GM23338 (cell line): ENCODE measurements at regions not wholly inside any gene's neighbourhood (a gene's known extent, or its start where the extent isn't known, plus 50 kb on each side); places are given as distances from the start of the nearest gene placed in this dataset.

Experiments used
- CREB1 ChIP-seq: fragments of 250-450 bp; sonication (Bioruptor Pico); IDR thresholded peaks from 2 replicates; pipeline ENCODE4 v1.5.0; 2020; ENCODE audit warnings: low read depth, mild to moderate bottlenecking, moderate library complexity
- EZH2 ChIP-seq: fragments of 200-600 bp; sonication (generic); IDR thresholded peaks from one replicate; pipeline ENCODE4 v1.8.0; 2017; ENCODE audit warnings: antibody characterized with exemption, mild to moderate bottlenecking, low read depth; ENCODE audit not compliant: unreplicated experiment
- EZH2phosphoT487 ChIP-seq: fragments of 200-600 bp; sonication (generic); IDR thresholded peaks from one replicate; pipeline ENCODE4 v1.8.1; 2018; ENCODE audit warnings: antibody characterized with exemption; ENCODE audit not compliant: unreplicated experiment
- JUNB ChIP-seq: IDR thresholded peaks from one replicate; pipeline ENCODE4 v1.6.1; 2016; ENCODE audit warnings: antibody characterized with exemption; ENCODE audit not compliant: unreplicated experiment
- NANOG ChIP-seq: IDR thresholded peaks from 2 replicates; pipeline ENCODE4 v1.6.1; 2016; ENCODE audit warnings: antibody characterized with exemption, borderline replicate concordance
- POLR2AphosphoS5 ChIP-seq: IDR thresholded peaks from 2 replicates; pipeline ENCODE4 v1.6.1; 2016; ENCODE audit warnings: antibody characterized with exemption, low read depth
- STAT1 ChIP-seq: IDR thresholded peaks from one replicate; pipeline ENCODE4 v1.6.1; 2016; ENCODE audit warnings: antibody characterized with exemption; ENCODE audit not compliant: unreplicated experiment
- ZNF114 ChIP-seq: fragments of 250-450 bp; sonication (Bioruptor Pico); IDR thresholded peaks from 2 replicates; pipeline ENCODE4 v1.5.0; 2020; ENCODE audit warnings: mild to moderate bottlenecking, moderate library complexity
- ZNF331 ChIP-seq: fragments of 250-450 bp; sonication (Bioruptor Pico); IDR thresholded peaks from 2 replicates; pipeline ENCODE4 v1.5.0; 2020; ENCODE audit warnings: low read depth, mild to moderate bottlenecking, moderate library complexity
- TF ChIP-seq, protein P1 (sequence below), 2 experiments: fragments of 200-600 bp in 1 of 2; sonication (generic) in 1 of 2; conservative IDR thresholded peaks; 2 replicates each; pipeline versions ENCODE4 v1.5.1 to v1.6.1; 2016 to 2017; ENCODE audit warnings: antibody characterized with exemption in 2 of 2, low read depth in 2 of 2, mild to moderate bottlenecking in 2 of 2, moderate library complexity in 1 of 2
- TF ChIP-seq, protein P2 (sequence below): IDR thresholded peaks from 2 replicates; pipeline ENCODE4 v1.6.1; 2016; ENCODE audit warnings: antibody characterized with exemption
- TF ChIP-seq, protein P3 (sequence below): IDR thresholded peaks from one replicate; pipeline ENCODE4 v1.6.1; 2018; ENCODE audit warnings: antibody characterized with exemption; ENCODE audit not compliant: unreplicated experiment
- TF ChIP-seq, protein P4 (sequence below): fragments of 250-450 bp; sonication (Bioruptor Pico); IDR thresholded peaks from 2 replicates; pipeline ENCODE4 v1.5.0; 2020; ENCODE audit warnings: mild to moderate bottlenecking, moderate library complexity

DNA sequence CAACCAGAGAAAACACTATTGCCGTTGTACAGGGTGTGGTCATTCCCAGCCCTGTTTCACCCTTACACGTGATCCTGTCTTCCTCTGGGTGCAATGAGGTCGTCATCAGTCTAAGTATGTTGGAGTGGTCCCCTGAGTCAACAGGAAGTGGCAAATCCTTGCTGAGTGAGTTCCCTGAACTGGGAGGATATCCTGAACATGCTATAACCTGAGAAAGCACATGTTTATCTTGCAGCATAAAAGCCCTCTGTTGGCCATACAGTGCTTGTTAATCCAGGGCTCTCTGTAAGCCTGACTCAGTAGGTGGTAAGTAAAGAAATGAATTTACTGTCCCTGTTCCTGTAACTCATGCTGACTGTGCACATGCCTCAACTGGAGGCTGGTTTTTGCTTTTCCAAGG, 477.8 kb upstream of the RGMA start:
- TF ChIP-seq POLR2AphosphoS5 (no peak), EZH2 (no peak), CREB1 (CRISPR knock-in tag) (no peak), EZH2phosphoT487 (no peak), JUNB (no peak), NANOG (no peak), STAT1 (no peak), ZNF114 (CRISPR knock-in tag) (no peak), ZNF331 (CRISPR knock-in tag) (no peak)
- TF ChIP-seq, protein P1, sequence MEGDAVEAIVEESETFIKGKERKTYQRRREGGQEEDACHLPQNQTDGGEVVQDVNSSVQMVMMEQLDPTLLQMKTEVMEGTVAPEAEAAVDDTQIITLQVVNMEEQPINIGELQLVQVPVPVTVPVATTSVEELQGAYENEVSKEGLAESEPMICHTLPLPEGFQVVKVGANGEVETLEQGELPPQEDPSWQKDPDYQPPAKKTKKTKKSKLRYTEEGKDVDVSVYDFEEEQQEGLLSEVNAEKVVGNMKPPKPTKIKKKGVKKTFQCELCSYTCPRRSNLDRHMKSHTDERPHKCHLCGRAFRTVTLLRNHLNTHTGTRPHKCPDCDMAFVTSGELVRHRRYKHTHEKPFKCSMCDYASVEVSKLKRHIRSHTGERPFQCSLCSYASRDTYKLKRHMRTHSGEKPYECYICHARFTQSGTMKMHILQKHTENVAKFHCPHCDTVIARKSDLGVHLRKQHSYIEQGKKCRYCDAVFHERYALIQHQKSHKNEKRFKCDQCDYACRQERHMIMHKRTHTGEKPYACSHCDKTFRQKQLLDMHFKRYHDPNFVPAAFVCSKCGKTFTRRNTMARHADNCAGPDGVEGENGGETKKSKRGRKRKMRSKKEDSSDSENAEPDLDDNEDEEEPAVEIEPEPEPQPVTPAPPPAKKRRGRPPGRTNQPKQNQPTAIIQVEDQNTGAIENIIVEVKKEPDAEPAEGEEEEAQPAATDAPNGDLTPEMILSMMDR (conservative IDR thresholded peaks at IDR 0.05; ENCODE audit: low read depth in 2 of 2) = no peak
- TF ChIP-seq, protein P2, sequence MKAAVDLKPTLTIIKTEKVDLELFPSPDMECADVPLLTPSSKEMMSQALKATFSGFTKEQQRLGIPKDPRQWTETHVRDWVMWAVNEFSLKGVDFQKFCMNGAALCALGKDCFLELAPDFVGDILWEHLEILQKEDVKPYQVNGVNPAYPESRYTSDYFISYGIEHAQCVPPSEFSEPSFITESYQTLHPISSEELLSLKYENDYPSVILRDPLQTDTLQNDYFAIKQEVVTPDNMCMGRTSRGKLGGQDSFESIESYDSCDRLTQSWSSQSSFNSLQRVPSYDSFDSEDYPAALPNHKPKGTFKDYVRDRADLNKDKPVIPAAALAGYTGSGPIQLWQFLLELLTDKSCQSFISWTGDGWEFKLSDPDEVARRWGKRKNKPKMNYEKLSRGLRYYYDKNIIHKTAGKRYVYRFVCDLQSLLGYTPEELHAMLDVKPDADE = no peak
- TF ChIP-seq, protein P3, sequence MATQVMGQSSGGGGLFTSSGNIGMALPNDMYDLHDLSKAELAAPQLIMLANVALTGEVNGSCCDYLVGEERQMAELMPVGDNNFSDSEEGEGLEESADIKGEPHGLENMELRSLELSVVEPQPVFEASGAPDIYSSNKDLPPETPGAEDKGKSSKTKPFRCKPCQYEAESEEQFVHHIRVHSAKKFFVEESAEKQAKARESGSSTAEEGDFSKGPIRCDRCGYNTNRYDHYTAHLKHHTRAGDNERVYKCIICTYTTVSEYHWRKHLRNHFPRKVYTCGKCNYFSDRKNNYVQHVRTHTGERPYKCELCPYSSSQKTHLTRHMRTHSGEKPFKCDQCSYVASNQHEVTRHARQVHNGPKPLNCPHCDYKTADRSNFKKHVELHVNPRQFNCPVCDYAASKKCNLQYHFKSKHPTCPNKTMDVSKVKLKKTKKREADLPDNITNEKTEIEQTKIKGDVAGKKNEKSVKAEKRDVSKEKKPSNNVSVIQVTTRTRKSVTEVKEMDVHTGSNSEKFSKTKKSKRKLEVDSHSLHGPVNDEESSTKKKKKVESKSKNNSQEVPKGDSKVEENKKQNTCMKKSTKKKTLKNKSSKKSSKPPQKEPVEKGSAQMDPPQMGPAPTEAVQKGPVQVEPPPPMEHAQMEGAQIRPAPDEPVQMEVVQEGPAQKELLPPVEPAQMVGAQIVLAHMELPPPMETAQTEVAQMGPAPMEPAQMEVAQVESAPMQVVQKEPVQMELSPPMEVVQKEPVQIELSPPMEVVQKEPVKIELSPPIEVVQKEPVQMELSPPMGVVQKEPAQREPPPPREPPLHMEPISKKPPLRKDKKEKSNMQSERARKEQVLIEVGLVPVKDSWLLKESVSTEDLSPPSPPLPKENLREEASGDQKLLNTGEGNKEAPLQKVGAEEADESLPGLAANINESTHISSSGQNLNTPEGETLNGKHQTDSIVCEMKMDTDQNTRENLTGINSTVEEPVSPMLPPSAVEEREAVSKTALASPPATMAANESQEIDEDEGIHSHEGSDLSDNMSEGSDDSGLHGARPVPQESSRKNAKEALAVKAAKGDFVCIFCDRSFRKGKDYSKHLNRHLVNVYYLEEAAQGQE = no peak
- TF ChIP-seq, protein P4, sequence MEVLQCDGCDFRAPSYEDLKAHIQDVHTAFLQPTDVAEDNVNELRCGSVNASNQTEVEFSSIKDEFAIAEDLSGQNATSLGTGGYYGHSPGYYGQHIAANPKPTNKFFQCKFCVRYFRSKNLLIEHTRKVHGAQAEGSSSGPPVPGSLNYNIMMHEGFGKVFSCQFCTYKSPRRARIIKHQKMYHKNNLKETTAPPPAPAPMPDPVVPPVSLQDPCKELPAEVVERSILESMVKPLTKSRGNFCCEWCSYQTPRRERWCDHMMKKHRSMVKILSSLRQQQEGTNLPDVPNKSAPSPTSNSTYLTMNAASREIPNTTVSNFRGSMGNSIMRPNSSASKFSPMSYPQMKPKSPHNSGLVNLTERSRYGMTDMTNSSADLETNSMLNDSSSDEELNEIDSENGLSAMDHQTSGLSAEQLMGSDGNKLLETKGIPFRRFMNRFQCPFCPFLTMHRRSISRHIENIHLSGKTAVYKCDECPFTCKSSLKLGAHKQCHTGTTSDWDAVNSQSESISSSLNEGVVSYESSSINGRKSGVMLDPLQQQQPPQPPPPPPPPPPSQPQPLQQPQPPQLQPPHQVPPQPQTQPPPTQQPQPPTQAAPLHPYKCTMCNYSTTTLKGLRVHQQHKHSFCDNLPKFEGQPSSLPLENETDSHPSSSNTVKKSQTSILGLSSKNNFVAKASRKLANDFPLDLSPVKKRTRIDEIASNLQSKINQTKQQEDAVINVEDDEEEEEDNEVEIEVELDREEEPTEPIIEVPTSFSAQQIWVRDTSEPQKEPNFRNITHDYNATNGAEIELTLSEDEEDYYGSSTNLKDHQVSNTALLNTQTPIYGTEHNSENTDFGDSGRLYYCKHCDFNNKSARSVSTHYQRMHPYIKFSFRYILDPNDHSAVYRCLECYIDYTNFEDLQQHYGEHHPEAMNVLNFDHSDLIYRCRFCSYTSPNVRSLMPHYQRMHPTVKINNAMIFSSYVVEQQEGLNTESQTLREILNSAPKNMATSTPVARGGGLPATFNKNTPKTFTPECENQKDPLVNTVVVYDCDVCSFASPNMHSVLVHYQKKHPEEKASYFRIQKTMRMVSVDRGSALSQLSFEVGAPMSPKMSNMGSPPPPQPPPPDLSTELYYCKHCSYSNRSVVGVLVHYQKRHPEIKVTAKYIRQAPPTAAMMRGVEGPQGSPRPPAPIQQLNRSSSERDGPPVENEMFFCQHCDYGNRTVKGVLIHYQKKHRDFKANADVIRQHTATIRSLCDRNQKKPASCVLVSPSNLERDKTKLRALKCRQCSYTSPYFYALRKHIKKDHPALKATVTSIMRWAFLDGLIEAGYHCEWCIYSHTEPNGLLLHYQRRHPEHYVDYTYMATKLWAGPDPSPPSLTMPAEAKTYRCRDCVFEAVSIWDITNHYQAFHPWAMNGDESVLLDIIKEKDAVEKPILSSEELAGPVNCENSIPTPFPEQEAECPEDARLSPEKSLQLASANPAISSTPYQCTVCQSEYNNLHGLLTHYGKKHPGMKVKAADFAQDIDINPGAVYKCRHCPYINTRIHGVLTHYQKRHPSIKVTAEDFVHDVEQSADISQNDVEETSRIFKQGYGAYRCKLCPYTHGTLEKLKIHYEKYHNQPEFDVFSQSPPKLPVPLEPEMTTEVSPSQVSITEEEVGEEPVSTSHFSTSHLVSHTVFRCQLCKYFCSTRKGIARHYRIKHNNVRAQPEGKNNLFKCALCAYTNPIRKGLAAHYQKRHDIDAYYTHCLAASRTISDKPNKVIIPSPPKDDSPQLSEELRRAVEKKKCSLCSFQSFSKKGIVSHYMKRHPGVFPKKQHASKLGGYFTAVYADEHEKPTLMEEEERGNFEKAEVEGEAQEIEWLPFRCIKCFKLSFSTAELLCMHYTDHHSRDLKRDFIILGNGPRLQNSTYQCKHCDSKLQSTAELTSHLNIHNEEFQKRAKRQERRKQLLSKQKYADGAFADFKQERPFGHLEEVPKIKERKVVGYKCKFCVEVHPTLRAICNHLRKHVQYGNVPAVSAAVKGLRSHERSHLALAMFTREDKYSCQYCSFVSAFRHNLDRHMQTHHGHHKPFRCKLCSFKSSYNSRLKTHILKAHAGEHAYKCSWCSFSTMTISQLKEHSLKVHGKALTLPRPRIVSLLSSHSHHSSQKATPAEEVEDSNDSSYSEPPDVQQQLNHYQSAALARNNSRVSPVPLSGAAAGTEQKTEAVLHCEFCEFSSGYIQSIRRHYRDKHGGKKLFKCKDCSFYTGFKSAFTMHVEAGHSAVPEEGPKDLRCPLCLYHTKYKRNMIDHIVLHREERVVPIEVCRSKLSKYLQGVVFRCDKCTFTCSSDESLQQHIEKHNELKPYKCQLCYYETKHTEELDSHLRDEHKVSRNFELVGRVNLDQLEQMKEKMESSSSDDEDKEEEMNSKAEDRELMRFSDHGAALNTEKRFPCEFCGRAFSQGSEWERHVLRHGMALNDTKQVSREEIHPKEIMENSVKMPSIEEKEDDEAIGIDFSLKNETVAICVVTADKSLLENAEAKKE (CRISPR knock-in tag) = no peak
